Erythroblast (primary cell): ENCODE measurements at regions not wholly inside any gene's neighbourhood (a gene's known extent, or its start where the extent isn't known, plus 50 kb on each side); places are given as distances from the start of the nearest gene placed in this dataset.

Experiments
- GATA1 ChIP-seq: IDR thresholded peaks from 2 replicates; pipeline ENCODE4 v1.6.1; 2011; ENCODE audit warnings: low read depth, mild to moderate bottlenecking, control low read depth, low read length, moderate library complexity
- POLR2A ChIP-seq: IDR thresholded peaks from 2 replicates; pipeline ENCODE4 v1.6.1; 2011; ENCODE audit warnings: mild to moderate bottlenecking, low read length

DNA sequence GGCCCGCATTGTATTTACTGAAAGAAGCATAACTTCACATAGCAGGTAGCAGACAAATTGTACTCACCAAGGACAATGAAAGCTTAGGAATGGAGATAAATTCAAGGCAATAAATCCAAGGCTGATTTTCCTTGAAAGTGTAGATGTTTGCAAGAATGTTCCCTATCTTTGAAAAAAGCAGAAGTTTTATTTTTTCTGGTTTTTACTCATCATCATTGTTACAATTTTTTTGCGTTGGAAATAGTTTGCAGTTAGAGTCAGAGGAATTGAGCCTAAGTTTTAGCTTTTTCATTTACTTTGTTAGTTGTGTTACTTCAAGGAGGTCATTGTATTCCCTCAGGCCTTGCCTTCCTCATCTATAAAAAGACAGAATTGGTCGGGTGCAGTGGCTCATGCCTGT is 213.9 kb upstream of the TBL1XR1 start:
- TF ChIP-seq POLR2A (no peak), GATA1 (no peak)
